Sigmoid colon (tissue), 4 donors: ENCODE measurements at regions not wholly inside any gene's neighbourhood (a gene's known extent, or its start where the extent isn't known, plus 50 kb on each side); places are given as distances from the start of the nearest gene placed in this dataset.

Experiments
- CTCF ChIP-seq, 4 experiments: fragments of 450-650 bp in 3 of 4; fragments of 200-600 bp in 1 of 4; IDR thresholded peaks; one replicate each; pipeline ENCODE4 v1.5.1; 2016 to 2019; ENCODE audit warnings: antibody characterized with exemption in 4 of 4, mild to moderate bottlenecking in 3 of 4, moderate library complexity in 2 of 4
- EP300 ChIP-seq, 4 donors: sonication (generic); formaldehyde crosslinking; IDR thresholded peaks; one replicate each; pipeline ENCODE4 v1.6.1; 2017; ENCODE audit warnings: antibody characterized with exemption in 4 of 4
- POLR2A ChIP-seq, 2 donors: fragments of 450-650 bp; IDR thresholded peaks; one replicate each; pipeline ENCODE4 v1.6.1; 2016; ENCODE audit warnings: antibody characterized with exemption in 2 of 2, mild to moderate bottlenecking in 2 of 2, moderate library complexity in 2 of 2
- POLR2AphosphoS5 ChIP-seq, 4 donors: sonication (generic); formaldehyde crosslinking; IDR thresholded peaks; one replicate each; pipeline ENCODE4 v1.6.1; 2017; ENCODE audit warnings: antibody characterized with exemption in 4 of 4

DNA sequence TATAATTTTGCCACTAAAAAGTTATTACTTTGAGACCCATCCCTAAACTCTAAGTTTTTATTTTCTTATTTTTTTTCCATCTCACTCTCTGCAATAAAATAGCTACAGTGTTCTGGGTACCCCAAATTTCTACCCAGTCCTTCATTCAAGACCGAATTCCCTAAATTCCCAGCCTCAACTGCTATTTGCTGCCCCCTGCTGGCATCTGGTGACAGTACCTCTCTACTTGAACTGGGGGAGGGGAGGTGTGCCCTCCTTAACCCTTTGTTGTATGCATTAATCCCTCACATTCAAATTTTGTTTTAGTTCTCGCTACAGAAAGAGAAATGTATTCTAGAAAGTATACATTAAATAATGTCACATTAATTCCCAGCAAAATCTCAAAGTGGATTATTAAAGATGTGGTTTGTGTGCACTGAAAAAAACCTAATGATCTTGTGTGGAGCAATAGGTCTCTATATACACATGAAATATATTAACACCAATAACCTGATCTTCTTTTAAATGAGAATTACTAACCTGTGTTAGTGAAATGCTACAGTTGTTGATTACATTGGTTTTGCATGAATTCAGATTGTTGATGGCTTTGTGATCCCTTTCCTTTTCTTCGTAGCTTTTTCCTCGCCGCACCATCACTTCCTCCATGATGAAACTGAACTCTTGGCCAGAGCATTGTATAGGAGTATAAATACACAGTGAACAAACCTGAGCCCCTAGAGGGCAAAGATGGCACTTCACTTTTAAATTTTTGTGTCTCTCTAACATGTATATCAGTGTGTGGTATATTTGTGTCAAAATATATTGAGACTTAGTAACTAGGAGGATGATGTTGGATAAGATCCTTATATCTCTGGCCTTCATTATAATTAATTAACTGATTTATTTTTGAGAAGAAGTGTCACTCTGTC is 590.0 kb downstream of the METTL15 start:
- TF ChIP-seq CTCF (IDR thresholded peaks at IDR 0.05) (peak in 3 of 4 experiments; percentile 24 to 59 (median 39)), EP300 (IDR thresholded peaks at IDR 0.05) (no peak), POLR2AphosphoS5 (IDR thresholded peaks at IDR 0.05) (no peak), POLR2A (IDR thresholded peaks at IDR 0.05) (no peak)
